ENCODE measurements at regions not wholly inside any gene's neighbourhood (a gene's known extent, or its start where the extent isn't known, plus 50 kb on each side); places are given as distances from the start of the nearest gene placed in this dataset.
"Not testable (repeated sequence)": the region's sequence is repeated elsewhere in the genome, so short reads cannot be mapped to it uniquely, and the experiment has no call there.

- Mint-ChIP-seq H3K27me3 (peaks cover 4% of the 10 kb centered on the region), H3K27ac (no peak overlapping the region), H3K9me3 (no peaks in the 10 kb centered on the region), H3K4me1 (peaks cover 18% of the 10 kb centered on the region), H3K36me3 (ENCODE audit: low read depth) (peaks cover 2% of the 10 kb centered on the region), H3K4me3 (no peak overlapping the region)
- ChIA-PET CTCF (no interaction called here), POLR2A (no interaction called here)
- DNase-seq: no peak
These were observed 221.6 kb upstream of the ATP10A start for GRCh38 chr15:26084771-26085170.

DNA sequence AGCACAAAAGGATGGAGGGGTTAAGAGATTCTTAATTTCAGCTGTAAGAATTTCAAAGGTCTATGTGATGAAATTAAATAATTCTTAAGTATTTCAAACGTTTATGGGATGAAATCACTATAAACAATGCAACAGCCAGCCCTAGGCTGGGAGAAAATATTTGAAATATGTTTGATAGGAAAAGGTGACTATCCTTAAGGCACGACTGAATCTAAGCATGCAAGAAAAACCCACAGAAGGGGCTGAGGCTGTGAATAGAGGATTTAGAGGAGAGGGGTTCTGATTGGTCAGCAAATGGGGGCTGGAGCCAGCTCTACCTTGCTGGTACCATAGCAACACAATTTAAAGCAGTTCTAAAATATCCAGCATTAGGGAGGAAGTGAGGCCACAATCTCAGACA is 220.8 kb upstream of the ATP10A start:
- peaks cover 2% of the 10 kb centered on the region for H3K27me3 Mint-ChIP-seq
- peaks cover 2% of the 10 kb centered on the region for H3K36me3 Mint-ChIP-seq (ENCODE audit: low read depth)
- no peak overlapping the region for H3K27ac Mint-ChIP-seq
- no peaks in the 10 kb centered on the region for H3K9me3 Mint-ChIP-seq
- no peak overlapping the region for H3K4me3 Mint-ChIP-seq
- H3K4me1 Mint-ChIP-seq: peaks cover 18% of the 10 kb centered on the region
- ChIA-PET CTCF (interaction anchor here (1.5 kb wide), 1 partner anchor 10 kb away, joined by 4 read pairs; no protein-coding TSS in a partner anchor), POLR2A (no interaction called here)
- DNase-seq: no peak

DNA sequence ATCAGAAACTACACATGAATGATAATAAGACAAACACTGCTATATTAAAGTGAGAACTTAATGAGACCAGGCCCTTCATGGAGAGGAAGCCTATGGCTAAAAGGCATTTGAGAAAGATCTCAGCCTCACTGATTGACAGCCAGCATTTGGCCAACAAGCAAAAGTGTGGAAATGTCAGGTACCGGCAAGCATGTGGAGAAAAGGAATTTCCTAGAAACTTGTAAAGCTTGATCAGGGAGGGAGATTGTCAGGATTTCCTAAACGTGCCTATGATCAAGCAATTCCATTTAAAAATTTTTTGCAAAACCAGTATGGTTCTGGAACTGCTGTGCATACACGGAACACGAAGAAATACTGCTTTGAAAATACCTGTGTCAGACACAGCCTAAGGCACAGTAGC is 220.3 kb upstream of the ATP10A start:
- Mint-ChIP-seq H3K4me3 (peak overlapping the region; percentile 83), H3K27me3 (peaks cover 2% of the 10 kb centered on the region), H3K27ac (peak overlapping the region; percentile 96), H3K36me3 (ENCODE audit: low read depth) (peaks cover 2% of the 10 kb centered on the region), H3K9me3 (no peaks in the 10 kb centered on the region), H3K4me1 (peaks cover 18% of the 10 kb centered on the region)
- no peak for DNase-seq
- ChIA-PET POLR2A (no interaction called here), CTCF (interaction anchor here (1.2 to 1.5 kb wide), 2 partner anchors 10 to 15 kb away, joined by 3 to 4 read pairs; no protein-coding TSS in a partner anchor)

GRCh38 chr15:26082221-26083109 is 219.3 kb upstream of the ATP10A start:
- Mint-ChIP-seq H3K27ac (peak overlapping the region; percentile 96), H3K36me3 (ENCODE audit: low read depth) (peaks cover 2% of the 10 kb centered on the region), H3K4me1 (peaks cover 18% of the 10 kb centered on the region), H3K4me3 (peak overlapping the region; percentile 83), H3K9me3 (no peaks in the 10 kb centered on the region), H3K27me3 (peaks cover 2% of the 10 kb centered on the region)
- ChIA-PET POLR2A (no interaction called here), CTCF (interaction anchor here (1.2 to 1.5 kb wide), 2 partner anchors 11 to 14 kb away, joined by 3 to 4 read pairs; no protein-coding TSS in a partner anchor)
- peak; percentile 96 for DNase-seq

DNA sequence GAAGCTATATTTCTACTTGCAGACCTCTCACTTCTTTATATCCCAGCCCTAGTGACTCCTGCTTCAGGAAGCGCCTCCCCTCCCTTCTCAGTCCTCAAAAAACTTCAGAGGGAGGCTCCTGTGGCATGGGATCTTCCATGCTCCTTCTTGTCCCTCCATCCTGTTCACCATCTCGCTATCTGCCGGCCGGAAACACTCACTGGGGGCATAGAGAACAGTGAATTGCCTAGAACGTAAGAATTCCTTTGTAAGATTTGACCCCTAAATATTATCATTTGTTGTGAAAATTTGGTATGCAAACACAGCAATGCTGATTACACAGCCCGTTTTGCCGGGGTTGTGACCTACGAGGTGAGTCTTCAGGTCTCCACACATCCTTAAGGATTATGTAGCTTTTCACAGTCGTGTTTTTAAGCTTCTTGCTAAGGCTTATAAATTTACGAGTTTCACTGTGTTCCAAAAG is 218.7 kb upstream of the ATP10A start:
- peaks cover 2% of the 10 kb centered on the region for H3K27me3 Mint-ChIP-seq
- ChIA-PET POLR2A (no interaction called here), CTCF (no interaction called here)
- H3K27ac Mint-ChIP-seq: peak overlapping the region; percentile 96
- H3K36me3 Mint-ChIP-seq (ENCODE audit: low read depth): peaks cover 2% of the 10 kb centered on the region
- H3K4me1 Mint-ChIP-seq: peaks cover 18% of the 10 kb centered on the region
- H3K9me3 Mint-ChIP-seq: no peaks in the 10 kb centered on the region
- H3K4me3 Mint-ChIP-seq: peak overlapping the region; percentile 83
- peak; percentile 6 for DNase-seq

GRCh38 chr15:26075770-26076169 is 212.6 kb upstream of the ATP10A start:
- no peak overlapping the region for H3K27ac Mint-ChIP-seq
- H3K4me1 Mint-ChIP-seq: no peaks in the 10 kb centered on the region
- H3K36me3 Mint-ChIP-seq (ENCODE audit: low read depth): no peaks in the 10 kb centered on the region
- ChIA-PET POLR2A (no interaction called here), CTCF (no interaction called here)
- no peak overlapping the region for H3K4me3 Mint-ChIP-seq
- no peak for DNase-seq
- H3K9me3 Mint-ChIP-seq: no peaks in the 10 kb centered on the region
- no peaks in the 10 kb centered on the region for H3K27me3 Mint-ChIP-seq

DNA sequence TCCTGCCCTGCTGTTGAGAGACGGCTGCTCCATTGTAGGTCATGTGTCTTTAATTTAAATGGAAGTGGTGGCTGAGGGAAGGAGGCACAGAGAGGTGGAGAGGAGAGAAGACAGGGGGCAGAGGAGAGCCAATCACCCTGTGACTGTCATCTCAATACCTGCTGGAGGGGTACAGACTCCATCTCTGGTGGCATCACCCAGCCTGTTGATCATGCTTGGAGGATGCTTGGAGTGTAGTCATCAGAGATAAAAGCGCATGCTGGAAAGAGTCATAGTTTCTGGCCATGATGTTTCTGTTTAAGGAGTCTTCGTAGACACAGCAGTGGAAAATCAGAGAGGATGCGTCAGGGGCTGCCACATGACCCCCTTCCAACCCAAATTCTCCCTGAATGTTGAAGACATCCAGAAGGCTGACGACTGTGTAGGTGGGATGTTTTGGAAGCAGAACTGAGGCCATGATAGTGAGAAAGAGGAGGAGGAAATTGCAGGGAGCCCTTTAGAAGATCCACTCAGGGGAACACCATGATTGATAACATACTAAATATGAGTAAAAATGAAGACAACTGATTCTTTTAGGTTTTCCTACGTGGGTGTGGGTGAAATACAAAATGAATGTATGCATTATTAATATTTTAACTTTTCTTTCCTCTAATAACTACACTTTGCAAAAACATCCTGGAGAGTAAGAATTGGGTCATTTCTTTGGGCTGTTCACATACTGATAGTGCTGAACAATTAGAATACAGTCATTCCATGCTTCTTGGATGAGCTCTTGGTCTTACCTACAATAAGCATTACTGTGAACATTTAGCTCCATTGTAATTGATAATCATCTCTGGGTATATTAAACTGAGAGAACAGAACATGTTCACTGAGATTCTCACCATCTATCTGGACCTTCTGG is 210.6 kb upstream of the ATP10A start:
- H3K4me1 Mint-ChIP-seq: no peaks in the 10 kb centered on the region
- H3K27ac Mint-ChIP-seq: no peak overlapping the region
- H3K27me3 Mint-ChIP-seq: peaks cover 8% of the 10 kb centered on the region
- ChIA-PET POLR2A (no interaction called here), CTCF (no interaction called here)
- DNase-seq: no peak
- no peak overlapping the region for H3K4me3 Mint-ChIP-seq
- no peaks in the 10 kb centered on the region for H3K9me3 Mint-ChIP-seq
- H3K36me3 Mint-ChIP-seq (ENCODE audit: low read depth): no peaks in the 10 kb centered on the region

GRCh38 chr15:26070095-26070532 is 207.0 kb upstream of the ATP10A start:
- no peak overlapping the region for H3K27ac Mint-ChIP-seq
- no peak for DNase-seq
- peaks cover 12% of the 10 kb centered on the region for H3K27me3 Mint-ChIP-seq

DNA sequence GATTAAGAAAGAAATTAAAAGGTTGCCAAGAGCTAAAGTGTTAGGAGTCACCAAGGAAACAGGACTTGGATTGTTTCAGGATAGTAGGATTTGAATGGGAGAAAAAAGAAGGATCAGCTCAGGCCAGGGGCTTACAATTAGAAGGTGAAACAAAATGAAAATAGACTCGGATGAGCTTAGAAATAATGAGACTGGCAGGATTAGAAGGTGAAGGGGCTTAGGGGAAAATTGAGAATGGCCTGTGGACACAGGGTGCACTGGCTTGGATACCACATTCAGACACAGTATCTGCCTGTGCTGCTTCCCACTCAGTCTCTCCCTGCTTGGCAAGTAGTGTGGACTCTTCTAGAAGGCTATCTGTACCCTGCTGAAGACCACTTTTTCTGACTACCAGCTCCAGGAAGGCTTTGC is 206.1 kb upstream of the ATP10A start:
- Mint-ChIP-seq H3K4me1 (no peaks in the 10 kb centered on the region), H3K4me3 (no peak overlapping the region), H3K36me3 (ENCODE audit: low read depth) (no peaks in the 10 kb centered on the region), H3K27me3 (peaks cover 12% of the 10 kb centered on the region), H3K9me3 (no peaks in the 10 kb centered on the region), H3K27ac (no peak overlapping the region)
- no peak for DNase-seq
- ChIA-PET POLR2A (no interaction called here), CTCF (interaction anchor here (0.8 to 1.3 kb wide), 2 partner anchors 11 to 14 kb away, joined by 3 to 4 read pairs; no protein-coding TSS in a partner anchor)

More at GRCh38 chr15:26070095-26070532, 207.0 kb upstream of the ATP10A start:
- ChIA-PET POLR2A (no interaction called here), CTCF (interaction anchor here (0.8 kb wide), 1 partner anchor 12 kb away, joined by 4 read pairs; no protein-coding TSS in a partner anchor)
- H3K36me3 Mint-ChIP-seq (ENCODE audit: low read depth): no peaks in the 10 kb centered on the region
- no peaks in the 10 kb centered on the region for H3K4me1 Mint-ChIP-seq
- no peaks in the 10 kb centered on the region for H3K9me3 Mint-ChIP-seq
- no peak overlapping the region for H3K4me3 Mint-ChIP-seq

GRCh38 chr15:26066896-26067295 is 203.8 kb upstream of the ATP10A start:
- Mint-ChIP-seq H3K4me3 (no peak overlapping the region), H3K27me3 (peaks cover 12% of the 10 kb centered on the region), H3K27ac (no peak overlapping the region), H3K4me1 (no peaks in the 10 kb centered on the region), H3K9me3 (no peaks in the 10 kb centered on the region), H3K36me3 (ENCODE audit: low read depth) (no peaks in the 10 kb centered on the region)
- CTCF ChIA-PET: no interaction called here
- no peak for DNase-seq
- POLR2A ChIA-PET: no interaction called here

DNA sequence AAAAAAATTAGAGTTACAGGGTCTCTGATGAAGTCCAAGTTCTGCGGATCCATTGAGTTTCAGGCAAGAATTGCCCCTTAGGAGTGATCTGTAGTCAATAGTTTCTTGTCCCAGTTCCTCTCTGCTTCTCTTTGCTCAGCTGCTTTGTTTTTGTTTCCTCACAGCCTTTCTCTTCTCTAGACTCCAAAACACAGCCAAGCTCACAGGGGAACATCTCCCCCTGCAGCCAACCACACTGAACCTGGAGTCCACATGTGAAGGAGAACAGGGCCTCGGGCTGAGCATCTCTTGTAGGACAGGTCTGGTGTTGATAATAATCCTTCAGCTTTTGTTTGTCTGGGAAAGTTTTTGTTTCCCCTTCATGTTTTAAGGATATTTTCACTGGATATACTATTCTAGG is 202.6 kb upstream of the ATP10A start:
- H3K9me3 Mint-ChIP-seq: no peaks in the 10 kb centered on the region
- no peak overlapping the region for H3K27ac Mint-ChIP-seq
- H3K36me3 Mint-ChIP-seq (ENCODE audit: low read depth): no peaks in the 10 kb centered on the region
- H3K4me1 Mint-ChIP-seq: no peaks in the 10 kb centered on the region
- H3K27me3 Mint-ChIP-seq: peaks cover 16% of the 10 kb centered on the region
- POLR2A ChIA-PET: no interaction called here
- H3K4me3 Mint-ChIP-seq: no peak overlapping the region
- no peak for DNase-seq
- CTCF ChIA-PET: no interaction called here

GRCh38 chr15:26061248-26061647 is 198.1 kb upstream of the ATP10A start:
- Mint-ChIP-seq H3K9me3 (no peaks in the 10 kb centered on the region), H3K4me3 (no peak overlapping the region), H3K27ac (no peak overlapping the region), H3K36me3 (ENCODE audit: low read depth) (no peaks in the 10 kb centered on the region), H3K4me1 (no peaks in the 10 kb centered on the region), H3K27me3 (peaks cover 8% of the 10 kb centered on the region)
- ChIA-PET CTCF (no interaction called here), POLR2A (no interaction called here)
- no peak for DNase-seq

- H3K27ac Mint-ChIP-seq; H3K4me3 Mint-ChIP-seq; H3K4me1 Mint-ChIP-seq; H3K36me3 Mint-ChIP-seq (ENCODE audit: low read depth); H3K9me3 Mint-ChIP-seq; CTCF ChIA-PET; POLR2A ChIA-PET; H3K27me3 Mint-ChIP-seq; DNase-seq: not testable (repeated sequence)
These were observed 193.6 kb upstream of the ATP10A start for GRCh38 chr15:26056766-26057165.
